ENCODE measurements at regions not wholly inside any gene's neighbourhood (a gene's known extent, or its start where the extent isn't known, plus 50 kb on each side); places are given as distances from the start of the nearest gene placed in this dataset.

DNA sequence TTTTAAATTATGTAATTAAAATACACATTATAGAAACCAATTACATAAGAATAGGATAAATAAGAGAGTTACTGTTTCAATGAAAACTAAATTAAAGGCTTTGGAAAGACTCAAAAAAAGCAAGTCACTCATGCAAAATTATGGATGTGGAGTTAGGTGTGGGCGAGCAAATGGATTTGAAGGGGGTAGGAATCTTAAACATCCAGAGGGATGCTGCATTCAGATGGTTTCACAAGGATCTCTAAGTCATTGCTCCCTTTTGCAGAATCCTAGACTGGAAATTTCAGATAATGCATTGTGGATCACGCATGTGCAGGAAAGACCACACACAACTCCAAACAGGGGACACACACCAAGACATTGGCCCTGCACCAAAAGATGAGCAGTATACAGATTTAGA, 57.5 kb downstream of the DRD1 start:
- TF ChIP-seq, protein P1, sequence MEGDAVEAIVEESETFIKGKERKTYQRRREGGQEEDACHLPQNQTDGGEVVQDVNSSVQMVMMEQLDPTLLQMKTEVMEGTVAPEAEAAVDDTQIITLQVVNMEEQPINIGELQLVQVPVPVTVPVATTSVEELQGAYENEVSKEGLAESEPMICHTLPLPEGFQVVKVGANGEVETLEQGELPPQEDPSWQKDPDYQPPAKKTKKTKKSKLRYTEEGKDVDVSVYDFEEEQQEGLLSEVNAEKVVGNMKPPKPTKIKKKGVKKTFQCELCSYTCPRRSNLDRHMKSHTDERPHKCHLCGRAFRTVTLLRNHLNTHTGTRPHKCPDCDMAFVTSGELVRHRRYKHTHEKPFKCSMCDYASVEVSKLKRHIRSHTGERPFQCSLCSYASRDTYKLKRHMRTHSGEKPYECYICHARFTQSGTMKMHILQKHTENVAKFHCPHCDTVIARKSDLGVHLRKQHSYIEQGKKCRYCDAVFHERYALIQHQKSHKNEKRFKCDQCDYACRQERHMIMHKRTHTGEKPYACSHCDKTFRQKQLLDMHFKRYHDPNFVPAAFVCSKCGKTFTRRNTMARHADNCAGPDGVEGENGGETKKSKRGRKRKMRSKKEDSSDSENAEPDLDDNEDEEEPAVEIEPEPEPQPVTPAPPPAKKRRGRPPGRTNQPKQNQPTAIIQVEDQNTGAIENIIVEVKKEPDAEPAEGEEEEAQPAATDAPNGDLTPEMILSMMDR (IDR thresholded peaks at IDR 0.05) = no peak
- TF ChIP-seq POLR2A (IDR thresholded peaks at IDR 0.05) = no peak

Measured in lower leg skin (tissue), 3 donors.